Esophagus muscularis mucosa (tissue), 4 donors: ENCODE measurements at regions not wholly inside any gene's neighbourhood (a gene's known extent, or its start where the extent isn't known, plus 50 kb on each side); places are given as distances from the start of the nearest gene placed in this dataset.

Experiments used
- DNase-seq: peaks from one replicate; pipeline ENCODE4 v3.0.0-alpha.2; 2017; ENCODE audit errors: extremely low spot score
- H3K27ac ChIP-seq, 4 donors: fragments of 200-600 bp; sonication (generic); replicated peaks in 1 of 4; 1 replicate in 3 of 4; 2 replicates in 1 of 4; pipeline ENCODE4 v1.5.1; 2016 to 2019; ENCODE audit warnings: mild to moderate bottlenecking in 1 of 4
- H3K27me3 ChIP-seq, 4 donors: fragments of 200-600 bp; sonication (generic); one replicate each; pipeline versions ENCODE4 v1.5.1 to v1.6.0; 2016 to 2019
- H3K36me3 ChIP-seq, 4 donors: fragments of 200-600 bp; sonication (generic); one replicate each; pipeline ENCODE4 v1.5.1; 2016 to 2019
- H3K4me1 ChIP-seq, 4 donors: fragments of 200-600 bp; sonication (generic); one replicate each; pipeline ENCODE4 v1.5.1; 2016 to 2019
- H3K4me3 ChIP-seq, 4 donors: fragments of 200-600 bp; sonication (generic); 1 replicate in 2 of 4; 2 replicates in 2 of 4; pipeline ENCODE4 v1.5.1; 2016 to 2019; ENCODE audit warnings: mild to moderate bottlenecking in 4 of 4, moderate library complexity in 1 of 4
- H3K9me3 ChIP-seq, 4 donors: fragments of 200-600 bp; sonication (generic); 1 replicate in 3 of 4; 2 replicates in 1 of 4; pipeline ENCODE4 v1.5.1; 2016 to 2019
- EP300 ChIP-seq: sonication (generic); formaldehyde crosslinking; IDR thresholded peaks from one replicate; pipeline ENCODE4 v1.6.1; 2017; ENCODE audit warnings: antibody characterized with exemption
- POLR2A ChIP-seq: fragments of 450-650 bp; IDR thresholded peaks from one replicate; pipeline ENCODE4 v1.6.1; 2017; ENCODE audit warnings: antibody characterized with exemption, moderate library complexity, mild to moderate bottlenecking, low read depth
- POLR2AphosphoS5 ChIP-seq, 2 donors: sonication (generic); formaldehyde crosslinking; IDR thresholded peaks; one replicate each; pipeline ENCODE4 v1.6.1; 2017; ENCODE audit warnings: antibody characterized with exemption in 2 of 2
- WGBS: methylation state at CpG from one replicate; pipeline ENCODE4 v1.1.5; 2018; 5-methylcytosine and 5-hydroxymethylcytosine counted together
- intact Hi-C: fragments of 100-400 bp; cut with DNase I; formaldehyde crosslinking; loops from one replicate; pipeline ENCODE4 v1.15.1; 2023
- TF ChIP-seq, protein P1 (sequence below), 3 experiments: fragments of 200-600 bp in 2 of 3; fragments of 450-650 bp in 1 of 3; sonication (generic) in 2 of 3; IDR thresholded peaks; one replicate each; pipeline ENCODE4 v1.5.1; 2017 to 2019; ENCODE audit warnings: antibody characterized with exemption in 3 of 3, mild to moderate bottlenecking in 2 of 3, moderate library complexity in 1 of 3

DNA sequence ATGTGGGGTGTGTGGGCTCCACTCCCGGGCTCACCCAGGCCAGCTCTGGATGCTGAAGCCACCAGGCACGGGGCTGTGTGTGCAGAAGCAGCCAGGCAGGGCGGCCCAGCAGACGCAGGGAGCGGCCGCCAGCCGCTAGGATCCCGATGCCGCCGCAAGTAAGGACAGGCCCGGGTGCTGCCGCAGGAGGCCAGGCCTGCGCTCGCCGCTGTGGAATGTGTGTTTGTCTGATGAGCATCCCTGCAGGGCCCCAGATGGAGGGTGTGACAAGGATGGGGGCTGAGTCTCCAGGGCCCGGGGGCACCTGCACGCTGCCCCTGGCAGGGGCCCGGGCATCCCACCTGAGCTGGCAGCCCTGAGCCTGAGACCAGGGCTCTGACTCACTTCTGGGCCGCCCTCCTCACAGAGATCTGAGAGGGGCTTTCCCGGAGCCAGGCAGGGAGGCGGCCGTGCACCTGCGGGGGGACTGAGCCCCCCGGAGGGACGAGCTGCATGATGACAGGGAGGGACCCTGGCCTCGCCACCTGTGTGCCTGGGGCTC lies 101.5 kb downstream of the FOXL3 start:
- Histone ChIP-seq H3K4me3 (no peak overlapping the region), H3K27ac (no peak overlapping the region), H3K4me1 (no peaks in the 10 kb centered on the region), H3K27me3 (no peaks in the 10 kb centered on the region), H3K36me3 (no peaks in the 10 kb centered on the region), H3K9me3 (peaks cover 0 to 22% (median 14%) of the 10 kb centered on the region in 4 donors)
- WGBS, result 80% methylated on average over 1 of the region's 26 CpGs
- DNase-seq, result no peak
- TF ChIP-seq, protein P1, sequence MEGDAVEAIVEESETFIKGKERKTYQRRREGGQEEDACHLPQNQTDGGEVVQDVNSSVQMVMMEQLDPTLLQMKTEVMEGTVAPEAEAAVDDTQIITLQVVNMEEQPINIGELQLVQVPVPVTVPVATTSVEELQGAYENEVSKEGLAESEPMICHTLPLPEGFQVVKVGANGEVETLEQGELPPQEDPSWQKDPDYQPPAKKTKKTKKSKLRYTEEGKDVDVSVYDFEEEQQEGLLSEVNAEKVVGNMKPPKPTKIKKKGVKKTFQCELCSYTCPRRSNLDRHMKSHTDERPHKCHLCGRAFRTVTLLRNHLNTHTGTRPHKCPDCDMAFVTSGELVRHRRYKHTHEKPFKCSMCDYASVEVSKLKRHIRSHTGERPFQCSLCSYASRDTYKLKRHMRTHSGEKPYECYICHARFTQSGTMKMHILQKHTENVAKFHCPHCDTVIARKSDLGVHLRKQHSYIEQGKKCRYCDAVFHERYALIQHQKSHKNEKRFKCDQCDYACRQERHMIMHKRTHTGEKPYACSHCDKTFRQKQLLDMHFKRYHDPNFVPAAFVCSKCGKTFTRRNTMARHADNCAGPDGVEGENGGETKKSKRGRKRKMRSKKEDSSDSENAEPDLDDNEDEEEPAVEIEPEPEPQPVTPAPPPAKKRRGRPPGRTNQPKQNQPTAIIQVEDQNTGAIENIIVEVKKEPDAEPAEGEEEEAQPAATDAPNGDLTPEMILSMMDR (IDR thresholded peaks at IDR 0.05), result no peak
- TF ChIP-seq EP300 (no peak), POLR2AphosphoS5 (IDR thresholded peaks at IDR 0.05) (no peak), POLR2A (no peak)
- intact Hi-C loops, result no loop called here

DNA sequence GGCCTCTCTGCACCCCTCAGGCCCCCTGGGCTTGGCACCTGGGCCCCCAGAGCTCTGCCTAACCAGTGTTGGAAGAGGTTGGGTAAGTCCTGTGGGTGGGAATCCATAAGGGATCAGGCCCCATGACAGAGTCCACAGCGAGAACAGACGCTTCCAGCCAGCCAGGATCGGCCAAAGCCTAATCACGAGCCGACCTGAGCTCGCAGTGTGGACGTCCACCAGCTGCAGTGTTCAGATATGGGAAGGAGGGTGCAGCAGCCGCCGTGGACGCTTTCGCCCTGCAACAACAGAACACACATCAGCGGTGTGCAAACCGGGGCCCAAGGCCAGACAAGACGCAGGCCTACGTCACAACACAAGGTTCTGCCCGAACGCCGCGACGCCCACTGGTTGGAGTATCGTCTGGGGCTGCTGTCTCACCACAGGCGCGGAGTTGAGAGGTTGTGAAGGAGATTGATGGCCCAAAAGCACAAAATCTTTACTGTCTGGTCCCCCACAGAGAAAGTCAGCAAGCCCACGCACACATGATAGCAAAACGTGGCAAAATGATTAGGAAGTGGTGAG lies 102.1 kb downstream of the FOXL3 start:
- Histone ChIP-seq H3K27ac (no peak overlapping the region), H3K27me3 (no peaks in the 10 kb centered on the region), H3K36me3 (no peaks in the 10 kb centered on the region), H3K9me3 (peaks cover 0 to 27% (median 17%) of the 10 kb centered on the region in 4 donors), H3K4me1 (no peaks in the 10 kb centered on the region), H3K4me3 (no peak overlapping the region)
- 96% methylated on average over 25 of the region's 25 CpGs for WGBS
- DNase-seq, result no peak
- intact Hi-C loops, result no loop called here
- TF ChIP-seq, protein P1 (IDR thresholded peaks at IDR 0.05), result no peak
- TF ChIP-seq POLR2A (no peak), EP300 (no peak), POLR2AphosphoS5 (IDR thresholded peaks at IDR 0.05) (no peak)

DNA sequence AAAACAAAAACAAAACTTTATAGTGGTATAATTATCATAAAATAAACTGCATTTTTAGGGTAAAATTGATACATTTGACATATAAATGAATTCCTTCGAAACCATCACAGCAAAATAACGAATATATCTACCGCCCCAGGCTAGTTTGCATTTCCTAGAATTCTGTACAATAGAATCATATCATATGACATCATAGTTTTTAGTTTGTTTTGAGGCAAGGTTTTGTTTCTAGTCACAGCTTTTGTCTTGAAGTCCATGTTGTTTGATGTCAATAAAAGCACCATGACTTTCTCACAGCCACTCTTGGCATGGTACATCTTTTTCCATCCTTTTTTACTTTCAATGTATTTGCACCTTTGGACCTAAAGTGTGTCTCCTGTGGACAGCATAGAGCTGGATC lies 102.9 kb downstream of the FOXL3 start:
- Histone ChIP-seq H3K27me3 (no peaks in the 10 kb centered on the region), H3K27ac (no peak overlapping the region), H3K4me1 (no peaks in the 10 kb centered on the region), H3K4me3 (no peak overlapping the region), H3K36me3 (no peaks in the 10 kb centered on the region), H3K9me3 (peaks cover 0 to 34% (median 24%) of the 10 kb centered on the region in 4 donors)
- DNase-seq, result no peak
- intact Hi-C loops, result no loop called here
- 84% methylated on average over 3 of the region's 3 CpGs for WGBS
- TF ChIP-seq POLR2AphosphoS5 (IDR thresholded peaks at IDR 0.05), result no peak
- TF ChIP-seq, protein P1 (IDR thresholded peaks at IDR 0.05), result no peak
- TF ChIP-seq POLR2A, result no peak
- TF ChIP-seq EP300, result no peak

DNA sequence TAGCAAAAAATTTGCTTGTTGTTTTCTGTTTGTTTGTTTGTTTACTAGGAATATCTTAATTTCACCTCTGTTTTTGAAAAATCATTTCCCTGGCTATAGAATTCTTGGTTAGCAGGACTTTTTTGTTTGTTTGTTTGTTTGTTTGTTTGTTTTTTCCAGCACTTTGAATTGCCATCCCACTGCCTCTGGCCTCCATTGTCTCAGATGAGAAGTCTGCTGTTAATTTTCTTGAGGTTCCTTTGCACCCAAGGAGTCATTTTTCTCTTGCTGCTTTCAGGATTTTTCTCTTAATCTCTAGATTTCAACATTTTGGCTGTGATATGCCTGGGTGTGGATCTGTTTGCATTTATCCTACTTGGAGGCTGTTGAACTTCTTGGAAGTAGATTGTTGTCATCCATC lies 105.7 kb downstream of the FOXL3 start:
- Histone ChIP-seq H3K4me1 (no peaks in the 10 kb centered on the region), H3K9me3 (peaks cover 0 to 53% (median 37%) of the 10 kb centered on the region in 4 donors), H3K27me3 (no peaks in the 10 kb centered on the region), H3K36me3 (no peaks in the 10 kb centered on the region), H3K4me3 (no peak overlapping the region), H3K27ac (no peak overlapping the region)
- no peak for DNase-seq
- TF ChIP-seq, protein P1 (IDR thresholded peaks at IDR 0.05), result no peak
- no peak for TF ChIP-seq EP300
- TF ChIP-seq POLR2A, result no peak
- no peak for TF ChIP-seq POLR2AphosphoS5 (IDR thresholded peaks at IDR 0.05)
- intact Hi-C loops, result no loop called here

DNA sequence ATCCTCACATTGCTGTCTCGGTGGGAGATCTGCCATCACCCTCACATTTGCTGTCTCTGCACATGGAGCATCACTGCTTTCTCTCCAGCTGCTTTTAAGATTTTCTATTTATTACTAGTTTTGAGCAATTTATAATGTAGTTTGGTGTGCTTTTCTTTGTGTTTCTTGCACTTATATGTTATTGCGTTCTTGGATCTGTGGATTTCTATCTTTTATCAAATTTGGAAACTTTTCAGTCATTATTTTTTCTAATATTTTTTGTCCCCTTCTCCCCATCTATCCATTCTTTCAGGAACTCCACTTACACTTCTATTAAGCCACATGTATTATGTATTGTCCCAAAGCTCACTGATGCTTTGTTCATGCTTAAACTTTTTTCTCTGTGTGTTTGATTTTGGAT lies 108.9 kb downstream of the FOXL3 start:
- no peaks in the 10 kb centered on the region for H3K36me3 ChIP-seq
- no peak for DNase-seq
- H3K27me3 ChIP-seq, result no peaks in the 10 kb centered on the region
- no peak overlapping the region for H3K27ac ChIP-seq
- peaks cover 0 to 53% (median 37%) of the 10 kb centered on the region in 4 donors for H3K9me3 ChIP-seq
- no peak for TF ChIP-seq EP300
- TF ChIP-seq, protein P1 (IDR thresholded peaks at IDR 0.05), result no peak
- no peak for TF ChIP-seq POLR2A
- no peak for TF ChIP-seq POLR2AphosphoS5 (IDR thresholded peaks at IDR 0.05)
- intact Hi-C loops, result no loop called here
- no peak overlapping the region for H3K4me3 ChIP-seq
- 91% methylated on average over 2 of the region's 2 CpGs for WGBS
- H3K4me1 ChIP-seq, result no peaks in the 10 kb centered on the region
